GM12874 (cell line): ENCODE measurements at regions not wholly inside any gene's neighbourhood (a gene's known extent, or its start where the extent isn't known, plus 50 kb on each side); places are given as distances from the start of the nearest gene placed in this dataset.

Source experiments
- TF ChIP-seq, protein P1 (sequence below): IDR thresholded peaks from 2 replicates; pipeline ENCODE4 v1.5.1; 2011; ENCODE audit warnings: low read depth, mild to moderate bottlenecking, control low read depth, low read length, moderate library complexity; ENCODE audit not compliant: insufficient read depth

GRCh38 chrX:20317873-20318272, 51.2 kb upstream of the RPS6KA3 start:
- TF ChIP-seq, protein P1, sequence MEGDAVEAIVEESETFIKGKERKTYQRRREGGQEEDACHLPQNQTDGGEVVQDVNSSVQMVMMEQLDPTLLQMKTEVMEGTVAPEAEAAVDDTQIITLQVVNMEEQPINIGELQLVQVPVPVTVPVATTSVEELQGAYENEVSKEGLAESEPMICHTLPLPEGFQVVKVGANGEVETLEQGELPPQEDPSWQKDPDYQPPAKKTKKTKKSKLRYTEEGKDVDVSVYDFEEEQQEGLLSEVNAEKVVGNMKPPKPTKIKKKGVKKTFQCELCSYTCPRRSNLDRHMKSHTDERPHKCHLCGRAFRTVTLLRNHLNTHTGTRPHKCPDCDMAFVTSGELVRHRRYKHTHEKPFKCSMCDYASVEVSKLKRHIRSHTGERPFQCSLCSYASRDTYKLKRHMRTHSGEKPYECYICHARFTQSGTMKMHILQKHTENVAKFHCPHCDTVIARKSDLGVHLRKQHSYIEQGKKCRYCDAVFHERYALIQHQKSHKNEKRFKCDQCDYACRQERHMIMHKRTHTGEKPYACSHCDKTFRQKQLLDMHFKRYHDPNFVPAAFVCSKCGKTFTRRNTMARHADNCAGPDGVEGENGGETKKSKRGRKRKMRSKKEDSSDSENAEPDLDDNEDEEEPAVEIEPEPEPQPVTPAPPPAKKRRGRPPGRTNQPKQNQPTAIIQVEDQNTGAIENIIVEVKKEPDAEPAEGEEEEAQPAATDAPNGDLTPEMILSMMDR: no peak
